GM06990 (cell line): ENCODE measurements at regions not wholly inside any gene's neighbourhood (a gene's known extent, or its start where the extent isn't known, plus 50 kb on each side); places are given as distances from the start of the nearest gene placed in this dataset.

Source experiments
- DNase-seq: peaks from one replicate; pipeline ENCODE4 v3.0.0-alpha.2; 2011; ENCODE audit not compliant: insufficient read length; ENCODE audit errors: extremely low read depth
- H3K27me3 ChIP-seq: replicated peaks from 2 replicates; pipeline ENCODE4 v1.6.0; 2011; ENCODE audit warnings: low read length; ENCODE audit not compliant: control insufficient read depth, insufficient read depth
- H3K36me3 ChIP-seq: 2 replicates; pipeline ENCODE4 v1.5.1; 2011; ENCODE audit warnings: low read length; ENCODE audit not compliant: control insufficient read depth, insufficient read depth
- H3K4me3 ChIP-seq: replicated peaks from 2 replicates; pipeline ENCODE4 v1.5.1; 2011; ENCODE audit warnings: low read depth, mild to moderate bottlenecking, control low read depth, low read length
- CTCF ChIP-seq: IDR thresholded peaks from 2 replicates; pipeline ENCODE4 v1.5.1; 2011; ENCODE audit warnings: low read length, control low read depth, mild to moderate bottlenecking, inconsistent platforms; ENCODE audit not compliant: insufficient read depth, poor library complexity, severe bottlenecking

- Histone ChIP-seq H3K36me3 (no peaks in the 10 kb centered on the region), H3K4me3 (no peak overlapping the region), H3K27me3 (no peaks in the 10 kb centered on the region; the same call in 1 of the 2 replicates)
- TF ChIP-seq CTCF = no peak
- no peak for DNase-seq
These were observed 67.9 kb downstream of the TTLL2 start for GRCh38 chr6:167392631-167393316.

- Histone ChIP-seq H3K4me3 (no peak overlapping the region), H3K27me3 (peaks cover 2% of the 10 kb centered on the region; the same call in 1 of the 2 replicates), H3K36me3 (no peaks in the 10 kb centered on the region)
- no peak for DNase-seq
- no peak for TF ChIP-seq CTCF
These were observed 68.8 kb downstream of the TTLL2 start for GRCh38 chr6:167393731-167394130.

GRCh38 chr6:167394339-167394738, 69.5 kb downstream of the TTLL2 start:
- no peak overlapping the region for H3K4me3 ChIP-seq
- peaks cover 2% of the 10 kb centered on the region; the same call in 1 of the 2 replicates for H3K27me3 ChIP-seq
- no peak for DNase-seq
- no peak for TF ChIP-seq CTCF
- H3K36me3 ChIP-seq = no peaks in the 10 kb centered on the region

GRCh38 chr6:167394820-167395219, 69.9 kb downstream of the TTLL2 start:
- Histone ChIP-seq H3K36me3 (no peaks in the 10 kb centered on the region), H3K27me3 (peaks cover 2% of the 10 kb centered on the region; the same call in 1 of the 2 replicates), H3K4me3 (no peak overlapping the region)
- no peak for TF ChIP-seq CTCF
- DNase-seq = no peak

GRCh38 chr6:167396068-167396658, 71.3 kb downstream of the TTLL2 start:
- no peak for TF ChIP-seq CTCF
- DNase-seq = no peak
- H3K4me3 ChIP-seq = no peak overlapping the region

More at GRCh38 chr6:167396068-167396658, 71.3 kb downstream of the TTLL2 start:
- no peaks in the 10 kb centered on the region for H3K36me3 ChIP-seq
- H3K27me3 ChIP-seq = peaks cover 2% of the 10 kb centered on the region
